HT1080 (cell line): ENCODE measurements at regions not wholly inside any gene's neighbourhood (a gene's known extent, or its start where the extent isn't known, plus 50 kb on each side); places are given as distances from the start of the nearest gene placed in this dataset.

ENCODE experiments used
- DNase-seq: peaks from one replicate; pipeline ENCODE4 v3.0.0-alpha.2; 2015; ENCODE audit warnings: low read depth

GRCh38 chr5:161960314-161960713 lies 107.3 kb upstream of the GABRG2 start:
- no peak for DNase-seq

DNA sequence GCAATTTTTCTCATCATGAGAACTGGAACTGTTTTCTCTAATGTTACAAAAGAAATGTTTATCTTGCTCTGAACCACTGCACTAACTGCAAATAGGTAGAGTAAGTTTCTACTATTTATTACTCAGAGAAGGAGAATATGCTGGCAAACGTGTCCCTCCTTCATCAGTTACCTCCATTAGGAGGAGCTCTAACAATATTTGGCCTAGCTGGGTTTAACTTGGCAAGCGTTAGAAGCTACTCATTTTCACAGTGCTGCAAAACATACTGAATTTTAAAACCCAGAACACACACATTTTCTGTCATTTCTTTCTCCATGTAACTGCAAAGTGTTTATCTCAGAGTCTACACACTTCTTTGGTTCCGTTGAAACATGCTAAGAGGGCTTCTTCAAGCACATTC lies 101.0 kb upstream of the GABRG2 start:
- peak; percentile 22 for DNase-seq

- DNase-seq = no peak
These were observed 92.2 kb upstream of the GABRG2 start for GRCh38 chr5:161975350-161975749.

GRCh38 chr5:161988077-161988476 lies 79.5 kb upstream of the GABRG2 start:
- DNase-seq = no peak
